NCI-H2227 (cell line): ENCODE measurements at regions not wholly inside any gene's neighbourhood (a gene's known extent, or its start where the extent isn't known, plus 50 kb on each side); places are given as distances from the start of the nearest gene placed in this dataset.

Experiments used
- DNase-seq: peaks from one replicate; lab custom pipeline; 2025; ENCODE audit not compliant: unreplicated experiment; lab: John Stamatoyannopoulos, UW

DNA sequence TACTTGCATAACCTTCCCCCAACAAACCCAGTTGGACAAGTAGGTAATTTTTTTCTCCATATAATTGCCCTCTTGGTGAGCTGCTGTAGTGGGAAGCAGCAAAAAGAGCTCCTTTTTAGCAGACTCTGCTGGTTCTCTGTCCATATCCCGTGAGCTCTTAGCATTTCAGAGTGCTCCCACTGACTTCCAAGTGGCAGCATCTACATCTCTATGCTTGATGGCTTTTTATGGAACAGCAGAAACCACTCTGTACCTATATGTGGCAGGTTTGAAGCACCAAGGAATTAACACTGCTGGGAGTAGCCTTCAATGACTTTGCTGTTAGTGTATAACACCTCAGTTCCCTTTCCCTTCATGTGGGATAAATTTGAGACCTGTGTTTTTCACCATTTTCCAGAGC is 168.4 kb upstream of the NHS start:
- no peak for DNase-seq

DNA sequence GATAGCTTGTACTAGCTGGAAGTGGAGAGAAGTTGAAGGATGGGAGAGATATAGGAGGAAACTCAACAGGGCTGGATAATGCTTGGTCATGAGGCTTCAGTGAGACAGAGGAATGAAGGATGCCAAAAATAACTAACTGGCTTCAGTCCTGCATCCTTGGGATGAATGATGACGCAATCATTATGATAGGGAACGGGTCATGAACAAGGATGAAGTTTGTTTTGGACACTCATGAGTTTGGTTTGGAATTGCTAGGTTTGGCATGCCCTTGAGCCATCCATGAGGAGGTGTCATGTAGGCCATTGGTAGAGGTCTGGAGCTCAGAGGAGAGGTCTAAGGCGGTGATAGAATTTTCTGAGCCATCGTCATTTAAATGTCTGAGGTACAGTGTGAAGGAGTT is 160.0 kb upstream of the NHS start:
- DNase-seq, result no peak

DNA sequence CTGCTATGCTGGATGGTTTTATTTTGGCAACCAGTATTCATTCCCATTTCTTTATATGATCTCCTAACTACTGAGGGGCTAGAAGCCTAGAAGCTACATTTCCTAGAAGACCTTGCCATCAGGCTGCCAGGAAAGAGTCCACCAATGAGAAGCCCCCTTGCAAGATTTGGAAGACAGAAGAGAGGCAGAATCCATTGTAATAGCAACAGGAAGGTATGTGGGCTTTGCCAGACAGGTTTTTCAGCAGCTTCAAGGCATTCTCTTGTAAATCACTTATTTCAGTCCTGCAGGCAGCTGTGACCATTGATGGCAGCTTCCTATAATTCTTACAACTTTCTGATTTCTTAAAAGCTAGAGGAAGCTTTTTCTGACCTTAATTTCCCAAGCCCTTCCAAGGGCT is 148.3 kb upstream of the NHS start:
- no peak for DNase-seq

DNA sequence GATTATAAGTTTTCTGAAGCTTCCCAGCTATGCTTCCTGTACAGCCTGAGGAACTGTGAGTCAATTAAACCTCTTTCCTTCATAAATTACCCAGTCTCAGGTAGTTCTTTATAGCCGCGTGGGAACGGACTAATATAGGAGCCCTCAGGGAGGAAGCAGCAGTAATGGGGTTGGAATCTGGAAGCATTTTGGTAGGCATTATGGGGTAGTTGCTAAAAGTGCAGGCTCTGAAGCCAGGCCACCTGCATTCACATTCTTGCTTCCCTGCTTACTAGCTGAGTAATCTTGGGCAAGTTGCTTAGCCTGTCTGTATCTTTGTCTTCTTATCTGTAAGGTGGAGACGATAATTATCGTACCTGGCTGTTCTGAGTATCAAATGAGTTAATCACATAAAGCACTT is 137.9 kb upstream of the NHS start:
- no peak for DNase-seq

DNA sequence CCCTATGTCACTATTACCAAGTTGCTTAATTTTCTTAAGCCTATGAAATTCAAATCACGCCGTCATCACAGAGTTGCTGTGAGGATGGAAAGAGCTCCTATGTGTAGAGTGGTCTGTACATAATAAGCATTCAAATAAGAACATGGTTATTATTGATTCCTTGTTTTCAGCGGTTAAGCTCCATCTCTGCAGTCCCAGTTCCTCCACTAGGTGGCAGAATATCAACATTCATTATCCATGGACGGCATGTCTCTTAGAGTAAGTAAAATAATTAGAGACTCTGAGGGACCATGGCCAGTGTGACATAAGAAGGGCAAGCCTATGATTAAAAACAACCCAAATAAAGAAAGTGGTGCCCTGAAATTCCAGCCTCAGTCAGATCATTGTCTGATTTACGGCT is 132.5 kb upstream of the NHS start:
- peak; percentile 77 for DNase-seq

DNA sequence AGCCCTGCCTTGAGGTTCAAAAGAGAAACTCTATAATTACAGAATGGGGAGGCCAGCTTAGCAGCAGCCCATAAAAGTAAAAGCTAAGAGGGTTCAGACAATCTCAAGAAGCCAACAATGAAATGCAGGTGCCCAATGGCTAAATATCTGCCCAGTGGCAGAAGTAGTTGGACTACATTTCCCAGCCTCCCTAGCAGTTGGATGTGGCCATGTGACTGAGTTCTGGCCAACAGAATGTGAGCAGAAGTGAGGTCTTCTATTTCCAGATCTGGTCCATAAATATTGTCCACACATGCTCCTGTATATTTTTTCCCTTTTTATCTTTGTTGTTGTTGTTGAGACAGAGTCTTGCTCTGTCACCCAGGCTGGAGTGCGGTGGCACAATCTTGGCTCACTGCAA is 127.9 kb upstream of the NHS start:
- DNase-seq, result no peak

DNA sequence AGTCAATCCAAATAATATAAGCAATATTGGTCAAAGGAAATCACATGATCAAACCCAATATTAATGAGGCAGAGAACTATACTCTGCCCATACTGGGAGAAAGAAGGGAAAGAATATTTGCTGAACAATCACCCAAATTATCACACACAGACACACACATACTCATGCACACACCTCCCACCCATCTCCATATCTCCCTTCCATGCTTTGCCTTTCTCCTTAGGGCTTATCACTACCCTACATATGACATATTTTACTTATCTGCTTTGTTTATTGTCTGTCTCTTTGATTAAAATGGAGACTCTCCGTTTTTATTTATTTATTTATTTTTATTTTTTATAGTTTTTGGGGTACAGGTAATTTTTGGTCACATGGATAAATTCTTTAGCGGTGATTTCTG is 112.9 kb upstream of the NHS start:
- DNase-seq, result no peak

DNA sequence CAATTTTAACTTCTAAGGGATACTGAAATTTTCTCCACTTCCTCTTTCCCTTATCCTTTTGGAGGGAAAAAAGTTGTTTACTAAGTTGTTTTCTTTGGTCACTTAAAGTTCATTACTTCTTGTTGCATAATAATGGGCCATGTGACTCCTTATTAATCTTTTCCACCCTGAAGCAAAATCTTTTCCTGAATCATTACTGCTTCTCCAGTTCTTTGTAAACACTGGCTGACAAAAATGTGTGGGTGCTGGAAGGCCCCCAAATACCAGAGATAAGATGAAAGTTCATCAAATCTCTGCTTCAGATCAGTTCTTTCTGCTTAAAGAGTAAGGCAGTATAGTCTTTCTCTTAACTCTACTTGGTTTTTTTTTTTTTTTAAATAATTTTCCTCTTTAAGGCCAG is 108.9 kb upstream of the NHS start:
- no peak for DNase-seq

DNA sequence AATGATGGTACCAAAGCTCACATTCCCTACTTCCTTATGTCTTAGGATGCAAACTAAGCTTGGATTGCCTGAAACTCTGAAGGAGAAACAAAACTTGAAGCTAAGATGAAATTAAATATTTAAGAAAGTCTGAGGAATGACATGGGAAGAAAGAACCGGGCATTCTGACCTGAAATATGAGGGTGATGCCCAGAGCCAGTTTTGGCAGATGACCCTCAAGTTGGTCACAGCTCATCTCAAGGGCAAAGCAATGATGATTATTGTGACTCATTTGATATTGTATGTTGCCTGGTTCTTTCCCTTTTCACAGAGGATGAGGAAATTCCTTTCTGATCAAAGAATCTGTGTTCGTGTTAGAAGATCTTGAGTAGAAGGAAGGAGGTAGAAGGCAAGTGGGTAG is 96.0 kb upstream of the NHS start:
- no peak for DNase-seq

DNA sequence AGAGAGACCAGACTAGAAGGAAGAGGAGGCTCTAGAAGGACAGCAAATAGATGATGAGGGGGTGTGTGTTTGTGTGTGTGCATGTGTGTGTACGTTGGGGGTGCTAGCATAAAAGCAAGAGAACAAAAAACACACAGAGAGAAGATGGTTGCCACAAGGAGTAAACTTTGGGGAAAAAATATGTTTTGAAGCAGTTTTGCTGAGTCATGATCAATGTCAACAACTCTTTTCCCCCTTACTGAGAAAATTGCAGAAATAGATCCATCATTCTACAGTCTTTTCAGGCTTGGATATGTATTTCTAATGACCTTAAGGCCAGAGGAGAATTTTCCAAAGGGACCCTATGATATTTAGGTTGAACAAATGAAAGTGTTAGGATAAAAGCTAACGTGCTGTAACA is 89.0 kb upstream of the NHS start:
- DNase-seq, result no peak

DNA sequence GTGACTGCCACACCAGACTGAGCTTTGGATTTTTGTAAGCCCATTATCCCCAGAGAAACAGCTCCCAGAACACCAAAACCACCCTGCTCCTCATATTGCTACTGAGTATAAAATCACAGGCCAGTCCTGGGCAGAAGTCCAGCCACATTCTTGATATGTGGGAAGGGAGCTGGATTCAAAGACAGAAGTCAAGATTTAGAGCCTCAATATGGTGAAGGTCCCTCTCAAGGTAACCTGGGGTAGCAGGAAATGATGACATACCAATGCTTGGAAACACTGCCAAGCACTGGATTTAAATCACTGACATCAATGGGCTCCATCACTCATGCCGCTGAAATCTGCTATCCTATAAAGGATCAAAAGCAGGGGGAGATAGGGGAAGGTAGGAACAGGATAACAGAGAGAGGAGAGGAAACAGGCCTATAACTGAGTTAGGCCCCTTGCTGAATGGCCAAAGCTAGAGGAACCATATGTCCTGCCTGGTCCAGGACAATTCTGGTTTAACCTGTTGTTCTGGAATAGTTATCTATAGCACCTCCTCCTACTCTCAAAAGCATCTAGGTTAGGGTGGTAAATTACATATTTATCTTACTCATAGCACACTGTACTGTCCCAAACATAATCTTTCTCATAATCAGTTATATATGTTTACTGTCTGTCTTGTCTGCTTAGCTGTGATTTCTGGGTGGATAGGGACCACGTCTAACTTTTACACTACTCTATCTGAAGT is 83.7 kb upstream of the NHS start:
- DNase-seq, result no peak

DNA sequence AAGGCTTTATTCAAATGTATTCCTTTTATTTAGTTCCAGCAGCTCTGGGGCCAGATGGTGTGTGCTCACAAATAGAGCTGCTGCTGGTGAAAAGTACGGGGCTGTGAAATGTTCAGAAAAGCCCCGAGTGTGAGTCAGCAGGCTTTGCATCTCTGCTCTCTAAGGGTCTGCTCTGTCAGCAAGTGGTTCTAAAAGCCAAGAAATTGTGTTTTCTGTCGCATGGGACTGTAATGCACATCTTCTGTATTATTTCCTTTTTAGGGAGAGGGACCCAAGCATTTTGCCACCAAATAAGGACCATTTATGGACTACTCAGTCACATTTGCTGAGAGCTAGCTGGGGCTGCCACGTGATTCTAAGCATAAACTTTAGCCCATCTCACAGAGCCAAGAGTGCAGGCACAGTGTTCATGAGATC is 82.9 kb upstream of the NHS start:
- DNase-seq, result no peak

DNA sequence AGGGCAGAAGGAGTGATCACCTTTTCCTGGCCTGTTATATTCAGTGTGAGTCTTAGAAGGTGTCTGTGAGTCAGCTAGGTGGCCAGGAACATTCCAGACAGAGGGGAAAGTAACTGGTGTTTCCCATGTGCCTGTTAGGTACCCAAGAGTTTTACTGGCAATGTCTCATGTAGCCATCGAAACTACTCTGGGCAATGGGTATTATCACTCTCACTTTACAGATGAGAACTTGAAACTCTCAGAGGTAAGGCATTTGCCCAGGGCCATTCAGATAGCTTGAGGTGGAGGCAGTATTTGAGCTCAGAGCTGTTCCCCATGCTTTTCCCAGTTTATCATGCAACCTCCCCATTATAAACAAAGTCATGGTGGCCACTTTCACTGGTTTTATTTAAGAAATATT is 80.4 kb upstream of the NHS start:
- DNase-seq, result no peak

DNA sequence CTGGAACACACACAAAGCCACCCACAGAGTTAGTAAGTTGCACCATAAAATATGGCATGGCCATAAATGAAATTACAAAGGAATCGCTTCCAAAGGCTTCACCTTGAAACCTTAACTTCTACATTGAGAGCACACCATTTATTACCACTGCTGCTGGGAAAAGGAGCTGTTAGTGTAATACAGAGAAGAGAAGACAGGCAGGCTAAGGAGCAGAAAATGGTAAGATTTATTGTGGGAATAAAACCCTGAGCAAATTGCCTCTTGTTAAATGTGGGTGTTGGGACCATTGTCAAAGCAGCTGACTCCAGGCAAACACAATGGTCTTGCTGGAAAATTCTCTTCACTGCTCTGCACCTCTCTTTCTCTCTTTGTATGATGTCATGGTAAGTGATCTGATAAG is 79.2 kb upstream of the NHS start:
- no peak for DNase-seq

DNA sequence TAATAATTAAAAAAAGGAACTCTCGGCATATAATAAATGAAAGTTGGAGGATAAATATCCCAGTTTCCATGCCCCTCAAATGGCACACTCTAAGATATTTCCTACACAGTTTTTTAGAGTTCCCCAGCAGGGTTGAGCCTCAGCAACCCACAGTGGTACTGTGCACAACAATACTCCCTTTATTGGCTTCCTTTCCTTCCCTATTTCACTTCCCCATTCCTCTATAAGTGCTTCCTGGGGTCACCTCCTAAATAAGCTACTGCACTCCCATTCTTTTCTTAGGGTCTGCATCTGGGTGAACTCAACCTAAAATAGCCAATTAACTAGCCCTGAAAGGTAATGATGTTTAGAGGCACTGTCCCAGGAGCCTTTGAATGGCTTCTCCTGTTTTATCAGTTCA is 76.4 kb upstream of the NHS start:
- DNase-seq, result no peak

DNA sequence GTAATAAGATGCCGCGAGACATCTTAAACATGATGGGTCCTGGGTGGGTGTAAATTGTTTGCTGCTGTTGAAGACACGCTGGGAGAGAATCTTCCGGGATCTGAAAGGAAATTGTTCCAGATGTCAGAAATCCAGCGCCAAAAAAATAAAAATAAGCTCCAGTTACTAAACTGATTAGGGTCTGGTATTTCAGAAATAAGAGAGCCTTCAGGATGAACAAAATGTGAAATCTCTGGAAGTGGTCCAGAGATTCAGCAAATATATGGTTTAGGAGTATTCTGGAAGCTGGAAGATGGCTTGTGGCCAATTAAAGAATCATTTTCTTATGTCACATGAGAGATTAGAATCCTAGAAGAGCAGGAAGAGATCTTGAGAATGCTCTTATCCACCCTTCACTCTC is 75.8 kb upstream of the NHS start:
- DNase-seq, result no peak

DNA sequence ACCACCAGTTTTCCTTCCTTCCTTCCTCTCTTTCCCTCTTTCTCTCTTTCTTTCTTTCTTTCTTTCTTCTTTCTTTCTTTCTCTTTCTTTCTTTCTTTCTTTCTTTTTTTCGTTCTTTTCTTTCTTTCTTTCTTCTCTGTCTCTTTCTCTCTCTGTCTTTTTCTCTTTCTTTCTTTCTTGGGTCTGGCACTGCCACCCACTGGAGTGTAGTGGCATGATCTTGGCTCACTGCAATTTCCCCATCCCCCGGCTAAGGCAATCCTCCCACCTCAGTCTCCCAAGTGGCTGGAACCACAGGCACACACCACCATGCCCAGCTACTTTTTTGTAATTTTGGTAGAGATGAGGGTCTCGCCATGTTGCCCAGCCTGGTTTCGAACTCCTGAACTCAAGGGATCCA is 51.6 kb upstream of the NHS start:
- no peak for DNase-seq
